Fibroblast of villous mesenchyme (primary cell): ENCODE measurements at regions not wholly inside any gene's neighbourhood (a gene's known extent, or its start where the extent isn't known, plus 50 kb on each side); places are given as distances from the start of the nearest gene placed in this dataset.

Source experiments
- DNase-seq: peaks from one replicate; pipeline ENCODE4 v3.0.0-alpha.2; 2010; ENCODE audit warnings: low read depth
- H3K4me3 ChIP-seq: 2 replicates; pipeline ENCODE4 v1.5.1; 2011; ENCODE audit warnings: low read depth, mild to moderate bottlenecking, low read length
- CTCF ChIP-seq: IDR thresholded peaks from 2 replicates; pipeline ENCODE4 v1.5.1; 2012; ENCODE audit warnings: low read depth, mild to moderate bottlenecking, low read length; ENCODE audit not compliant: insufficient read depth

- no peak for TF ChIP-seq CTCF
- no peak overlapping the region for H3K4me3 ChIP-seq
- DNase-seq = no peak
These were observed 132.6 kb downstream of the TRMT11 start for GRCh38 chr6:126118936-126119335.

GRCh38 chr6:126123226-126123625, 136.9 kb downstream of the TRMT11 start:
- H3K4me3 ChIP-seq = no peak overlapping the region
- peak; percentile 51 for DNase-seq
- no peak for TF ChIP-seq CTCF

DNA sequence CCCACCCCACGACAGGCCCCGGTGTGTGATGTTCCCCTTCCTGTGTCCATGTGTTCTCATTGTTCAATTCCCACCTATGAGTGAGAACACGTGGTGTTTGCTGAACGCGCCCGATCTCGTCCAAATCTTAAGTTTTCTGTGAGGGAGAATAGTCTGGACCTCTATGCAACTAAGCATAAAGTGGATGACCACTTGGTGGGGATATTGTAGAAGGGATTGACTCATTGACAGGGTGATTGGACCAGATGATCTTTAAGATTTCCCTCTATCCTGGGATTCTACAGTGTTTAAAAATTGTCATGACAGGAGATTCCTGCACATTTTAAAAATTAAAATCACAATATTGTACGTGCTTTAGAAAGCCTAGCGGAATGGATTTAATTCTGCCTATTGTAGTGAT, 141.3 kb downstream of the TRMT11 start:
- no peak overlapping the region for H3K4me3 ChIP-seq
- DNase-seq = no peak
- TF ChIP-seq CTCF = no peak

GRCh38 chr6:126131246-126131645, 144.9 kb downstream of the TRMT11 start:
- DNase-seq = no peak
- H3K4me3 ChIP-seq = no peak overlapping the region
- no peak for TF ChIP-seq CTCF

- H3K4me3 ChIP-seq = no peak overlapping the region
- DNase-seq = no peak
- no peak for TF ChIP-seq CTCF
These were observed 147.6 kb downstream of the TRMT11 start for GRCh38 chr6:126133984-126134383.

DNA sequence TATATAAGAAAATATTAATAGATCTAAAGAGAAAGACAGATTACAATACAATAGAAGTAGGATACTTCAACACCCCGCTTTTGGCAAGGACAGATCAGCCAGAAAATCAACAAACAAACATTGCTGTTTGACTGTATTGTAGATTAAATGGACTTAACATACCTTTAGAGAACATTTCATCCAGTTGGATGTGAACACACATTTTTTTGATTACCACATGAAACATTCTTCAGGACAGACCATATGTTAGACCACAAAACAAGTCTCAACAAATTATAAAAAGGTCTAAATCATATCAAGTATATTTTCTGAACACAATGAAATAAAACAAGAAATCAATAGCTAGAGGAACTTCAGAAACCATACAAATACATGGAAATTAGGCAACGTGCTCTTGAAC, 148.2 kb downstream of the TRMT11 start:
- no peak for TF ChIP-seq CTCF
- no peak for DNase-seq
- no peak overlapping the region for H3K4me3 ChIP-seq

DNA sequence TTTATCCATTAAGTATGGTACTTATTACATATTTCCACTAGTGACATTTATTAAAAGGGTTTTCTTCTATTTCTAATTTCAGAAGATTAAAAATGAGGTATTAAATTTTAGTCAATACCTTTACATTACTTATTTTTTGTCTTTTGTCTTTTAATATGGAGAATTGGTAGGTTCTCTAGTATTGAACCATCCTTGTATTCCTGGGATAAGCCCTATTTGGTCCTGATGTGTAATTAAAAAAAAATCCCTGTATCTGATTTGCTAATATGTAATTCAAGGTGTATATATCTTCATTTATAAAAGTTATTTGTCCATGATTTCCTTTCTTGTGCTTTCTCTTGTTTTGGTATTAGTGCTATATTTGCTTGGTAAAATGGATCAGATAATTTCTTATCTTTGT, 153.7 kb downstream of the TRMT11 start:
- DNase-seq = no peak
- no peak for TF ChIP-seq CTCF
- H3K4me3 ChIP-seq = no peak overlapping the region
